Transverse colon (tissue), 4 donors: ENCODE measurements at regions not wholly inside any gene's neighbourhood (a gene's known extent, or its start where the extent isn't known, plus 50 kb on each side); places are given as distances from the start of the nearest gene placed in this dataset.
"Not testable (repeated sequence)": the region's sequence is repeated elsewhere in the genome, so short reads cannot be mapped to it uniquely, and the experiment has no call there.

ENCODE experiments used
- DNase-seq: peaks from one replicate; pipeline ENCODE4 v3.0.0-alpha.2; 2019
- H3K27ac ChIP-seq, 4 donors: fragments of 200-600 bp; sonication (generic); 2 replicates each; pipeline ENCODE4 v1.5.1; 2016 to 2018; ENCODE audit warnings: inconsistent platforms in 4 of 4
- H3K27me3 ChIP-seq: fragments of 200-600 bp; sonication (generic); 2 replicates; pipeline ENCODE4 v1.5.1; 2017; ENCODE audit warnings: inconsistent platforms
- H3K36me3 ChIP-seq, 4 donors: fragments of 200-600 bp; sonication (generic); 2 replicates each; pipeline ENCODE4 v1.5.1; 2017 to 2019; ENCODE audit warnings: inconsistent platforms in 4 of 4
- H3K4me1 ChIP-seq, 4 donors: fragments of 200-600 bp; sonication (generic); 2 replicates each; pipeline ENCODE4 v1.5.1; 2017 to 2020; ENCODE audit warnings: inconsistent platforms in 4 of 4
- H3K4me3 ChIP-seq, 4 donors: fragments of 200-600 bp; sonication (generic); 1 replicate in 1 of 4; 2 replicates in 3 of 4; pipeline versions ENCODE4 v1.5.1 to v1.6.1; 2017 to 2019; ENCODE audit warnings: inconsistent platforms in 4 of 4
- H3K9me3 ChIP-seq, 2 donors: fragments of 200-600 bp; sonication (generic); 2 replicates each; pipeline ENCODE4 v1.5.1; 2017 to 2019; ENCODE audit warnings: inconsistent platforms in 2 of 2
- EP300 ChIP-seq: sonication (generic); formaldehyde crosslinking; IDR thresholded peaks from one replicate; pipeline ENCODE4 v1.6.1; 2017; ENCODE audit warnings: antibody characterized with exemption, low read depth
- POLR2A ChIP-seq: fragments of 450-650 bp; IDR thresholded peaks from one replicate; pipeline ENCODE4 v1.6.1; 2016; ENCODE audit warnings: antibody characterized with exemption, mild to moderate bottlenecking, moderate library complexity
- POLR2AphosphoS5 ChIP-seq, 3 donors: sonication (generic); formaldehyde crosslinking; IDR thresholded peaks; one replicate each; pipeline ENCODE4 v1.6.1; 2016; ENCODE audit warnings: antibody characterized with exemption in 3 of 3
- WGBS, 2 donors: methylation state at CpG; one replicate each; pipeline ENCODE4 v1.1.5; 2018; ENCODE audit warnings: low coverage in 1 of 2; 5-methylcytosine and 5-hydroxymethylcytosine counted together
- in situ Hi-C, 4 donors: fragments of 200-750 bp; cut with MboI; loops; one replicate each; pipeline versions ENCODE4 v1.15.0 to v1.15.1; 2017; ENCODE audit warnings: low sequenced_read_pairs in 3 of 4, low pct_ligation_motif_present in 1 of 4, low pct_unique_long_range_greater_than_20kb in 1 of 4
- intact Hi-C: fragments of 100-400 bp; cut with DNase I; formaldehyde crosslinking; loops from one replicate; pipeline ENCODE4 v1.15.1; 2023; ENCODE audit warnings: low total_unique reads
- TF ChIP-seq, protein P1 (sequence below), 5 experiments: fragments of 200-600 bp in 3 of 5; fragments of 450-650 bp in 2 of 5; sonication (generic) in 3 of 5; IDR thresholded peaks; 1 replicate in 2 of 5; 2 replicates in 3 of 5; pipeline ENCODE4 v1.5.1; 2016 to 2017; ENCODE audit warnings: antibody characterized with exemption in 5 of 5, inconsistent platforms in 3 of 5, mild to moderate bottlenecking in 2 of 5, moderate library complexity in 1 of 5

DNA sequence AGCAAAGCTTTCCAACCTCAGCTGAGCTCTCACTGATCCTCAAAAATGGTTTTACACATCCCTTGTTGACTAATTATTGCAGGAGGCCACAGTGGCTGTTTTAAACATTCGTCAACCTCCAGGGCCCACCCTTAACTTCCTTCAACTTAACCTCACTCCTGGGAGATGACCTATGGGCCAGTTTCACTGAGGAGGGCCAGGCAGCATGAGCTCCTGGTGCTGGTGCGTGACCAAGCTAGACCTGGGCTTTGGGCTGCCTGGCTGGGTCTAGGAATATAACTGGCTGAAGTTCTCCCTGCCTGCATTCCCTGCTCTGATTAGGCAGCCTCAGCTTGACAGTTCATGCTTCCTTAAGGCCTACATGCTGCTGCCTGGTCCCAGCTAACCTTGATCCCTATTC lies 273.7 kb upstream of the ATP11B start:
- TF ChIP-seq, protein P1, sequence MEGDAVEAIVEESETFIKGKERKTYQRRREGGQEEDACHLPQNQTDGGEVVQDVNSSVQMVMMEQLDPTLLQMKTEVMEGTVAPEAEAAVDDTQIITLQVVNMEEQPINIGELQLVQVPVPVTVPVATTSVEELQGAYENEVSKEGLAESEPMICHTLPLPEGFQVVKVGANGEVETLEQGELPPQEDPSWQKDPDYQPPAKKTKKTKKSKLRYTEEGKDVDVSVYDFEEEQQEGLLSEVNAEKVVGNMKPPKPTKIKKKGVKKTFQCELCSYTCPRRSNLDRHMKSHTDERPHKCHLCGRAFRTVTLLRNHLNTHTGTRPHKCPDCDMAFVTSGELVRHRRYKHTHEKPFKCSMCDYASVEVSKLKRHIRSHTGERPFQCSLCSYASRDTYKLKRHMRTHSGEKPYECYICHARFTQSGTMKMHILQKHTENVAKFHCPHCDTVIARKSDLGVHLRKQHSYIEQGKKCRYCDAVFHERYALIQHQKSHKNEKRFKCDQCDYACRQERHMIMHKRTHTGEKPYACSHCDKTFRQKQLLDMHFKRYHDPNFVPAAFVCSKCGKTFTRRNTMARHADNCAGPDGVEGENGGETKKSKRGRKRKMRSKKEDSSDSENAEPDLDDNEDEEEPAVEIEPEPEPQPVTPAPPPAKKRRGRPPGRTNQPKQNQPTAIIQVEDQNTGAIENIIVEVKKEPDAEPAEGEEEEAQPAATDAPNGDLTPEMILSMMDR (IDR thresholded peaks at IDR 0.05) = no peak
- no peak for TF ChIP-seq EP300
- TF ChIP-seq POLR2A = no peak
- TF ChIP-seq POLR2AphosphoS5 (IDR thresholded peaks at IDR 0.05) = no peak
- H3K4me3 ChIP-seq = no peak overlapping the region
- in situ Hi-C loops = no loop called here

DNA sequence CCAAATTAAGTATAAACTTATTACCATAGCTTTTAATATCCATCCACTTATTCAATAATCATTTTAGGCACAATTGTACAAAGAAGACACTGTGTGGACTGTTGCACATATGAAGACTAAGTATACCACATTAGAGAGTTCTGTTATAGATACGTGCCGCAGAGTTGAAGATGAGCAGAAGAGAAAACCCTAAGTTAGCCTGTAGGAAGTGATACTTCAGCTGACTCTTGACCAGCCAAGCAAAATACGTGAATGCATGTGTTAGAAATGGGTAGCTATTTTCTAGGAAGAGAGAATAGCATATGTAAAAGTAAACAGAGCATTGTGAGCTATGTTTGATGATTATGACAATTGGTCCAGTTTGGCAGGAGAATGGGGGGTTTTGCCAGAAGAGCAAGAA lies 272.0 kb upstream of the ATP11B start:
- peaks cover 0 to 3% (median 0%) of the 10 kb centered on the region in 4 donors for H3K4me1 ChIP-seq
- no peak overlapping the region for H3K27ac ChIP-seq
- H3K36me3 ChIP-seq = no peaks in the 10 kb centered on the region
- H3K9me3 ChIP-seq = no peaks in the 10 kb centered on the region
- in situ Hi-C loops (no loop called here), intact Hi-C loops (no loop called here)
- no peak overlapping the region for H3K4me3 ChIP-seq
- no peaks in the 10 kb centered on the region for H3K27me3 ChIP-seq
- 79 to 88% methylated on average over 3 of the region's 3 CpGs for WGBS, 2 donors
- DNase-seq = no peak
- TF ChIP-seq, protein P1 (IDR thresholded peaks at IDR 0.05) = no peak
- TF ChIP-seq POLR2A (no peak), POLR2AphosphoS5 (IDR thresholded peaks at IDR 0.05) (no peak)

More for the DNA sequence above, 273.7 kb upstream of the ATP11B start:
- Histone ChIP-seq H3K27ac (no peak overlapping the region), H3K9me3 (no peaks in the 10 kb centered on the region), H3K36me3 (no peaks in the 10 kb centered on the region), H3K27me3 (no peaks in the 10 kb centered on the region), H3K4me1 (no peaks in the 10 kb centered on the region)
- 91% methylated on average over 2 of the region's 2 CpGs; no CpG with 5 or more reads in 1 of the 2 donors for WGBS, 2 donors
- intact Hi-C loops = no loop called here
- DNase-seq = no peak

DNA sequence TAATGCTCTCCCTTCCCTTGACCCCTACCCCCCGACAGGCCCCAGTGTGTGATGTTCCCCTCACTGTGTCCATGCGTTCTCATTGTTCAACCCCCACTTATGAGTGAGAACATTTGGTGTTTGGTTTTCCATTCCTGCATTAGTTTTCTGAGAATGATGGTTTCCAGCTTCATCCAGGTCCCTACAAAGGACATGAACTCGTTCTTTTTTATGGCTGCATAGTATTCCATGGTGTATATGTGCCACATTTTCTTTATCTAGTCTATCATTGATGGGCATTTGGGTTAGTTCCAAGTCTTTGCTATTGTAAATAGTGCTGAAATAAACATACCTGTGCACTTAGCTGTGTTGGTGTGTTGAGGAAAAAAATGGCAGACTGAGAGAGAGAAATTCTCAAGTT lies 269.9 kb upstream of the ATP11B start:
- in situ Hi-C loops, H3K9me3 ChIP-seq: not testable (repeated sequence)

DNA sequence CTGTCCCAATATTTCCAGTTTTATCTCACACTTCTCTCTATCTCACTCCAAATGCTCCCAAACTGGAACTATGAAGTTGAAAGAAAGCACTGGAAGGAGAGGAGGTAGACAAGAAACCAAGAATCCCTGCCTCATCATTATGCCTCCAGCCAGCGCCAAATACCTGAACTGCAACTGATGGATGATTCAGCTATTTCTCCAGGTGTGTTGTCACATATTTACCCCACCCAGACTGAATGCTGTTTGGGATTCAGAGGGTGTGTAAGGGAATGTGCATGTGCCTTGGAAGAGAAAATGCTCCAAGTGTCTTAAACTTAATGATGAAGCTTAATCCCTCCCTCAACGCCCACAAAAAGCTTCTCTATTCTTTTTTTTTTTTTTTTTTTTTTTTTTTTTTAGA lies 269.5 kb upstream of the ATP11B start:
- 92 to 93% methylated on average over 2 of the region's 2 CpGs for WGBS, 2 donors
- Histone ChIP-seq H3K9me3 (no peaks in the 10 kb centered on the region), H3K27me3 (no peaks in the 10 kb centered on the region), H3K36me3 (no peaks in the 10 kb centered on the region), H3K4me1 (peaks cover 0 to 9% (median 0%) of the 10 kb centered on the region in 4 donors), H3K4me3 (no peak overlapping the region), H3K27ac (no peak overlapping the region)
- DNase-seq = no peak
- TF ChIP-seq, protein P1 (IDR thresholded peaks at IDR 0.05) = no peak
- no peak for TF ChIP-seq EP300
- no peak for TF ChIP-seq POLR2A
- TF ChIP-seq POLR2AphosphoS5 (IDR thresholded peaks at IDR 0.05) = no peak
- in situ Hi-C loops (no loop called here), intact Hi-C loops (no loop called here)

More for the DNA sequence above, 269.9 kb upstream of the ATP11B start:
- DNase-seq, H3K4me1 ChIP-seq, H3K27ac ChIP-seq, H3K36me3 ChIP-seq, intact Hi-C loops, H3K27me3 ChIP-seq, H3K4me3 ChIP-seq: not testable (repeated sequence)
- WGBS, 2 donors = 58 to 89% methylated on average over 1 to 3 of the region's 3 CpGs

DNA sequence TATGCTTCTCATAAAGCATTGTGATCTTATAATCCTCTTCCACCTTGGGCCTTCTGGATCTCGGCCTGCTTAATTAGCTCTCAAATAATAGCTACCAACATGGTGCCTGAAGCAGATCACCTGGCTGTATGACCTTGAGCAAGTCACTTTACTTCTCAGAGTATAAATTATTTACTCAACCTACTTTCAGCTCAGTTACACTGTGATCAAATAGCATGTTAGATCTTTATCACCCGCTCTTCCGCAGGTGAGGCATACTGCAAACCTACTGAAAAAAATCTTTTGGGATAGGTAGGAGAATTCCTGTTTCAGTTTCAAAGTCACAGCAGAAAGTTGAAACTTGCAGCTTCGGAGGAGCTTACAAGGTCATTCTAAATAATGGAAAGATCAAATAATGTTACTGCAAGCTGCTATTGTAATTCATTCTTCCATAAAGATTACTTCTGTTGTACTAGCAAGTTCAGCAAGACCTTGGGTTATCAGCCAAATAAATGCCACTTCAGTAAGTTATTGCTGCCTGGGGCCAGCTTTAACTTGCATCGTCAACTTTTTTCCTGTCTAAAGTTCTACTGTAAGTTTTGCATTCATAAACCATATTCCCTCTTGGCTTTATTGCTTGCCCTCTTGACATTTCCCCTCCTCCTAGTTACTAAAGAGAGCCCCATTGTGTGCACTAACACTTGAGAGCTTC lies 268.4 kb upstream of the ATP11B start:
- Histone ChIP-seq H3K36me3 (no peaks in the 10 kb centered on the region), H3K27me3 (no peaks in the 10 kb centered on the region), H3K27ac (no peak overlapping the region), H3K4me3 (no peak overlapping the region), H3K4me1 (peaks cover 0 to 9% (median 0%) of the 10 kb centered on the region in 4 donors), H3K9me3 (no peaks in the 10 kb centered on the region)
- WGBS, 2 donors = 58 to 59% methylated on average over 4 to 5 of the region's 5 CpGs
- TF ChIP-seq, protein P1 (IDR thresholded peaks at IDR 0.05) = no peak
- TF ChIP-seq POLR2AphosphoS5 (IDR thresholded peaks at IDR 0.05) = no peak
- TF ChIP-seq EP300 = no peak
- TF ChIP-seq POLR2A = no peak
- DNase-seq = no peak
- in situ Hi-C loops (loop anchor here in 1 of 4 donors (25.0 kb wide), 1 partner anchor 88 kb away; no protein-coding TSS in a partner anchor), intact Hi-C loops (no loop called here)
